ENCODE measurements at regions not wholly inside any gene's neighbourhood (a gene's known extent, or its start where the extent isn't known, plus 50 kb on each side); places are given as distances from the start of the nearest gene placed in this dataset.

GRCh38 chr10:78912361-78913218 is 156.2 kb upstream of the ZMIZ1 start:
- intact Hi-C loops (cut with DNase I; ENCODE audit: low total_unique reads), result loop anchor here (5.0 kb wide), 1 partner anchor 285 kb away; no protein-coding TSS in a partner anchor
- peaks cover 3 to 7% of the 10 kb centered on the region in 2 donors for H3K4me1 ChIP-seq
- DNase-seq, result no peak
- in situ Hi-C loops (cut with MboI; ENCODE audit: low sequenced_read_pairs in 4 of 4), result no loop called here
- no peaks in the 10 kb centered on the region for H3K36me3 ChIP-seq
- no peak overlapping the region for H3K27ac ChIP-seq
- ATAC-seq, result no peak
- no peaks in the 10 kb centered on the region for H3K27me3 ChIP-seq
- H3K9me3 ChIP-seq, result no peaks in the 10 kb centered on the region
- no peak overlapping the region for H3K4me3 ChIP-seq
- no peak for TF ChIP-seq POLR2A (IDR thresholded peaks at IDR 0.05)
- TF ChIP-seq CTCF (IDR thresholded peaks at IDR 0.05 in 4 of 5, conservative IDR thresholded peaks at IDR 0.05 in 1 of 5), result no peak

- no peaks in the 10 kb centered on the region for H3K9me3 ChIP-seq
- no peak for DNase-seq
- in situ Hi-C loops (cut with MboI; ENCODE audit: low sequenced_read_pairs in 4 of 4) (no loop called here), intact Hi-C loops (cut with DNase I; ENCODE audit: low total_unique reads) (loop anchor here (5.0 kb wide), 1 partner anchor 284 kb away; no protein-coding TSS in a partner anchor)
- TF ChIP-seq POLR2A (IDR thresholded peaks at IDR 0.05) (no peak), CTCF (IDR thresholded peaks at IDR 0.05 in 4 of 5, conservative IDR thresholded peaks at IDR 0.05 in 1 of 5) (no peak)
- no peaks in the 10 kb centered on the region for H3K27me3 ChIP-seq
- ATAC-seq, result no peak
- H3K27ac ChIP-seq, result no peak overlapping the region
- H3K4me3 ChIP-seq, result no peak overlapping the region
- no peaks in the 10 kb centered on the region for H3K36me3 ChIP-seq
- peaks cover 3 to 7% of the 10 kb centered on the region in 2 donors for H3K4me1 ChIP-seq
These were observed 155.3 kb upstream of the ZMIZ1 start for GRCh38 chr10:78913219-78914059.

GRCh38 chr10:78914060-78914378 is 154.7 kb upstream of the ZMIZ1 start:
- no peak for TF ChIP-seq CTCF (IDR thresholded peaks at IDR 0.05 in 4 of 5, conservative IDR thresholded peaks at IDR 0.05 in 1 of 5)
- TF ChIP-seq POLR2A (IDR thresholded peaks at IDR 0.05), result no peak
- no peaks in the 10 kb centered on the region for H3K9me3 ChIP-seq
- H3K27me3 ChIP-seq, result no peaks in the 10 kb centered on the region
- ATAC-seq (no peak), DNase-seq (no peak)
- H3K4me1 ChIP-seq, result peaks cover 3 to 7% of the 10 kb centered on the region in 2 donors
- intact Hi-C loops (cut with DNase I; ENCODE audit: low total_unique reads) (loop anchor here (5.0 kb wide), 1 partner anchor 283 kb away; no protein-coding TSS in a partner anchor), in situ Hi-C loops (cut with MboI; ENCODE audit: low sequenced_read_pairs in 4 of 4) (no loop called here)
- H3K36me3 ChIP-seq, result no peaks in the 10 kb centered on the region
- no peak overlapping the region for H3K4me3 ChIP-seq
- H3K27ac ChIP-seq, result no peak overlapping the region

GRCh38 chr10:78914502-78915189 is 154.1 kb upstream of the ZMIZ1 start:
- ATAC-seq (peak; percentile 84 to 85), DNase-seq (peak; percentile 63 to 76)
- Histone ChIP-seq H3K27me3 (no peaks in the 10 kb centered on the region), H3K4me1 (peaks cover 3 to 7% of the 10 kb centered on the region in 2 donors), H3K9me3 (no peaks in the 10 kb centered on the region), H3K27ac (no peak overlapping the region), H3K4me3 (no peak overlapping the region), H3K36me3 (no peaks in the 10 kb centered on the region)
- intact Hi-C loops (cut with DNase I; ENCODE audit: low total_unique reads) (loop anchor here (5.0 kb wide), 1 partner anchor 283 kb away; no protein-coding TSS in a partner anchor), in situ Hi-C loops (cut with MboI; ENCODE audit: low sequenced_read_pairs in 4 of 4) (no loop called here)
- peak in 1 of 5 experiments; percentile 26 for TF ChIP-seq CTCF (IDR thresholded peaks at IDR 0.05 in 4 of 5, conservative IDR thresholded peaks at IDR 0.05 in 1 of 5)
- TF ChIP-seq POLR2A (IDR thresholded peaks at IDR 0.05), result no peak

Data from gastrocnemius medialis (tissue), 4 donors.